ENCODE measurements at regions not wholly inside any gene's neighbourhood (a gene's known extent, or its start where the extent isn't known, plus 50 kb on each side); places are given as distances from the start of the nearest gene placed in this dataset.

GRCh38 chr5:82669720-82670119, 391.6 kb upstream of the RPS23 start:
- TF ChIP-seq CTCF (IDR thresholded peaks at IDR 0.05; ENCODE audit: low read depth, low read length) = no peak
- TF ChIP-seq EZH2phosphoT487 (IDR thresholded peaks at IDR 0.05; ENCODE audit: low read depth) = no peak
